ENCODE measurements at regions not wholly inside any gene's neighbourhood (a gene's known extent, or its start where the extent isn't known, plus 50 kb on each side); places are given as distances from the start of the nearest gene placed in this dataset.

GRCh38 chr9:13386316-13386715 is 106.8 kb upstream of the MPDZ start:
- DNase-seq (ENCODE audit: low spot score) = no peak
- Histone ChIP-seq H3K27ac (peak overlapping the region; percentile 57 to 78), H3K4me3 (no peak overlapping the region)
- no peak for TF ChIP-seq CTCF (IDR thresholded peaks at IDR 0.05)

GRCh38 chr9:13383855-13384254 is 104.4 kb upstream of the MPDZ start:
- TF ChIP-seq CTCF (IDR thresholded peaks at IDR 0.05) = no peak
- H3K4me3 ChIP-seq = no peak overlapping the region
- no peak for DNase-seq (ENCODE audit: low spot score)
- H3K27ac ChIP-seq = no peak overlapping the region

- TF ChIP-seq CTCF (IDR thresholded peaks at IDR 0.05) = no peak
- Histone ChIP-seq H3K27ac (no peak overlapping the region), H3K4me3 (no peak overlapping the region)
- no peak for DNase-seq (ENCODE audit: low spot score)
Measured at GRCh38 chr9:13383216-13383615, 103.7 kb upstream of the MPDZ start.

GRCh38 chr9:13382595-13382994 is 103.1 kb upstream of the MPDZ start:
- Histone ChIP-seq H3K4me3 (no peak overlapping the region), H3K27ac (no peak overlapping the region)
- no peak for TF ChIP-seq CTCF (IDR thresholded peaks at IDR 0.05)

GRCh38 chr9:13380903-13381302 is 101.4 kb upstream of the MPDZ start:
- no peak for TF ChIP-seq CTCF (IDR thresholded peaks at IDR 0.05)
- DNase-seq (ENCODE audit: low spot score) = no peak
- Histone ChIP-seq H3K4me3 (no peak overlapping the region), H3K27ac (no peak overlapping the region)

More at GRCh38 chr9:13382595-13382994, 103.1 kb upstream of the MPDZ start:
- no peak for DNase-seq (ENCODE audit: low spot score)

GRCh38 chr9:13378154-13378553 is 98.7 kb upstream of the MPDZ start:
- DNase-seq (ENCODE audit: low spot score) = no peak
- H3K27ac ChIP-seq = no peak overlapping the region
- H3K4me3 ChIP-seq = no peak overlapping the region
- no peak for TF ChIP-seq CTCF (IDR thresholded peaks at IDR 0.05)

- DNase-seq (ENCODE audit: low spot score) = no peak
- no peak for TF ChIP-seq CTCF (IDR thresholded peaks at IDR 0.05)
- Histone ChIP-seq H3K4me3 (no peak overlapping the region), H3K27ac (no peak overlapping the region)
Measured at GRCh38 chr9:13377171-13377925, 97.9 kb upstream of the MPDZ start.
